PFSK-1 (cell line): ENCODE measurements at regions not wholly inside any gene's neighbourhood (a gene's known extent, or its start where the extent isn't known, plus 50 kb on each side); places are given as distances from the start of the nearest gene placed in this dataset.

Experiments used
- FOXP2 ChIP-seq: optimal IDR thresholded peaks from 2 replicates; pipeline ENCODE3; 2011; ENCODE audit warnings: borderline replicate concordance, control low read depth, inconsistent platforms; ENCODE audit not compliant: insufficient read depth; ENCODE audit errors: extremely low read length, extremely low read depth
- POLR2AphosphoS5 ChIP-seq: IDR thresholded peaks from 2 replicates; pipeline ENCODE4 v1.6.1; 2012; ENCODE audit warnings: low read depth, mild to moderate bottlenecking, control low read depth, low read length, moderate library complexity
- SIN3A ChIP-seq: IDR thresholded peaks from 2 replicates; pipeline ENCODE4 v1.6.1; 2012; ENCODE audit warnings: mild to moderate bottlenecking, low read length, moderate library complexity, borderline replicate concordance; ENCODE audit not compliant: insufficient read depth
- TAF1 ChIP-seq: IDR thresholded peaks from 2 replicates; pipeline ENCODE4 v1.6.1; 2012; ENCODE audit warnings: low read length, control low read depth, borderline replicate concordance; ENCODE audit not compliant: insufficient read depth
- TF ChIP-seq, protein P1 (sequence below), 2 experiments: IDR thresholded peaks; 2 replicates each; pipeline versions ENCODE4 v1.6.1 to v1.8.0; 2011 to 2012; ENCODE audit warnings: low read depth in 2 of 2, low read length in 2 of 2, control low read depth in 1 of 2, inconsistent platforms in 1 of 2, mild to moderate bottlenecking in 1 of 2, moderate library complexity in 1 of 2; ENCODE audit not compliant: insufficient read depth in 1 of 2

DNA sequence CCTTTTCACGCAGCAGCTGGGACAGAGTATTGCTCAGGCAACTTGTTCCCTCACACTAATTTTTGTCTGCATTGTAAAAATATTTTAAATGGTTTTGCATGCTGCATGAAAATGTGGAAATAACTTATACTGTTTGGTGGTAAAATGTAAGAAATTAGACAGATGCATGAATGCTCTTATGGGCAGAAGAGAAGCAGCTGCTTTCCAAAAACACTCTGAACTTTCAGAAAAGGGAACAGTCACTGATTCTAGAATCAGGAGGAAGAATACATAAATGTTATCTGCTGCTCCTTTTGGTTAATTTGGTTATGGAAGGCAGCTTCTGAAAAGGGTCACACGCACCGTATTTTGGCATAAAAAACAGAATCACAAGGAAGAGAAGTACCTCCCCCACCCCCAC is 87.0 kb upstream of the RUNX1 start:
- TF ChIP-seq, protein P1, sequence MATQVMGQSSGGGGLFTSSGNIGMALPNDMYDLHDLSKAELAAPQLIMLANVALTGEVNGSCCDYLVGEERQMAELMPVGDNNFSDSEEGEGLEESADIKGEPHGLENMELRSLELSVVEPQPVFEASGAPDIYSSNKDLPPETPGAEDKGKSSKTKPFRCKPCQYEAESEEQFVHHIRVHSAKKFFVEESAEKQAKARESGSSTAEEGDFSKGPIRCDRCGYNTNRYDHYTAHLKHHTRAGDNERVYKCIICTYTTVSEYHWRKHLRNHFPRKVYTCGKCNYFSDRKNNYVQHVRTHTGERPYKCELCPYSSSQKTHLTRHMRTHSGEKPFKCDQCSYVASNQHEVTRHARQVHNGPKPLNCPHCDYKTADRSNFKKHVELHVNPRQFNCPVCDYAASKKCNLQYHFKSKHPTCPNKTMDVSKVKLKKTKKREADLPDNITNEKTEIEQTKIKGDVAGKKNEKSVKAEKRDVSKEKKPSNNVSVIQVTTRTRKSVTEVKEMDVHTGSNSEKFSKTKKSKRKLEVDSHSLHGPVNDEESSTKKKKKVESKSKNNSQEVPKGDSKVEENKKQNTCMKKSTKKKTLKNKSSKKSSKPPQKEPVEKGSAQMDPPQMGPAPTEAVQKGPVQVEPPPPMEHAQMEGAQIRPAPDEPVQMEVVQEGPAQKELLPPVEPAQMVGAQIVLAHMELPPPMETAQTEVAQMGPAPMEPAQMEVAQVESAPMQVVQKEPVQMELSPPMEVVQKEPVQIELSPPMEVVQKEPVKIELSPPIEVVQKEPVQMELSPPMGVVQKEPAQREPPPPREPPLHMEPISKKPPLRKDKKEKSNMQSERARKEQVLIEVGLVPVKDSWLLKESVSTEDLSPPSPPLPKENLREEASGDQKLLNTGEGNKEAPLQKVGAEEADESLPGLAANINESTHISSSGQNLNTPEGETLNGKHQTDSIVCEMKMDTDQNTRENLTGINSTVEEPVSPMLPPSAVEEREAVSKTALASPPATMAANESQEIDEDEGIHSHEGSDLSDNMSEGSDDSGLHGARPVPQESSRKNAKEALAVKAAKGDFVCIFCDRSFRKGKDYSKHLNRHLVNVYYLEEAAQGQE (IDR thresholded peaks at IDR 0.05; ENCODE audit: insufficient read depth in 1 of 2, low read depth in 2 of 2, low read length in 2 of 2) = no peak
- TF ChIP-seq POLR2AphosphoS5 = no peak
- TF ChIP-seq SIN3A = no peak
- TF ChIP-seq FOXP2 = no peak
- no peak for TF ChIP-seq TAF1

DNA sequence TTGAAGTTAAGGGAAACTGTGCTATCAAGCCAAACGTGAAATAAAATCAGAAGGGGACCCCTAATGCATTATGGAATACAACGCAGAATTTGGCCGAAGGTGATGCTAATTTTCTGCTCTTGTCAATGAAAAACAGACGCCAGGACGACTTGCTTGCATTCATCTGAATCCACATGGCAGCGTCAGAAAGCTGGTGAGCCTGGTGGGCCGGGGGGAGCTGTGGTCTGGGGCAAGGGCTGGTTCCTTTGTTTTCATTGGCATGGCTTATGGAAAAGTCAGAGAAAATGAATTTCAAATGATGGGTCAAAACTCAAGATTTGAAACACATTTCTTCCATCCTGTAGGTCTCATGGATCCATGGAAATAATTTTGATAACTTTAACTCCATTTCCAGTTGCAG is 86.4 kb upstream of the RUNX1 start:
- no peak for TF ChIP-seq TAF1
- TF ChIP-seq POLR2AphosphoS5 = no peak
- TF ChIP-seq FOXP2 = no peak
- TF ChIP-seq, protein P1 (IDR thresholded peaks at IDR 0.05; ENCODE audit: insufficient read depth in 1 of 2, low read depth in 2 of 2, low read length in 2 of 2) = no peak
- TF ChIP-seq SIN3A = no peak

DNA sequence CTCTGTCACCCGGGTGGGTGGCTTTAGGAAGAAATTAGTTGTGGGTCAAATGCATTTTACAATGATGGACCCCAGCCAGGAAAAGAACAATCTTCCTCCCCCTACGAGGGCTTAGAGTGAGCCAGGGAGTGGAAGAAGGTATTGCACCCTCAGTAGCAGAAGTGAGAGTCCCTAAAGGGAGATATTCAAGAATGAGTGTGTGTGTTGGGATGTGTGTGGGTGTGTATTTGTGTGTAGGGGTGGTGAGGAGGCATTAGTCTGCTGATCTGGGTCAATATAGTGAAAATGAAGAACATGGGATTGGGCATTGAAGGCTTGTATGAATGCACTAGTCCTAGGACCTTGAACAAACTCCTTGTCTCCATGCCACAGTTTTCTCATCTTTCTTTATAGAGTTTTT is 85.2 kb upstream of the RUNX1 start:
- TF ChIP-seq FOXP2 = no peak
- TF ChIP-seq TAF1 = no peak
- TF ChIP-seq, protein P1 (IDR thresholded peaks at IDR 0.05; ENCODE audit: insufficient read depth in 1 of 2, low read depth in 2 of 2, low read length in 2 of 2) = no peak
- no peak for TF ChIP-seq SIN3A
- no peak for TF ChIP-seq POLR2AphosphoS5

DNA sequence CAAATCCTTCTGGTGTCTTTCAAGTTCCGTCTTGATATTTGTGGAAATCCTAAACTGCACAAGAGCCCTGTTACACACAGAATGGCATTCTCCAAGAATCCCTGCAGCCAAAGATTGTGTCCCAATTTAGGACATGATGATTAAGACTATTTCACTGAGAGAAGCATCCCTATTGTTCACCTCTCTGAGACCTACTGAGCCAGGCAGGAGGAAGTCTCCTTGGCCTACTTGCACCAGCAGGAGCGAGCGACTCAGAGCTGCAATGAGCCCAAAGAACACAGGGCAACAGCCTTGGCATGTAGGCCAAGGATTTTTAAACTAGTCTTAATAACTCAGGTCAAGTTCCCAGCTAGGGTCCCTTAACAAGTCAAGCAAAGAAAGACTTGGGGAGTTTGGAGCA is 79.4 kb upstream of the RUNX1 start:
- no peak for TF ChIP-seq SIN3A
- no peak for TF ChIP-seq TAF1
- no peak for TF ChIP-seq POLR2AphosphoS5
- TF ChIP-seq, protein P1 (IDR thresholded peaks at IDR 0.05; ENCODE audit: insufficient read depth in 1 of 2, low read depth in 2 of 2, low read length in 2 of 2) = no peak
- TF ChIP-seq FOXP2 = no peak

GRCh38 chr21:35127851-35128250 is 78.7 kb upstream of the RUNX1 start:
- TF ChIP-seq TAF1 (no peak), POLR2AphosphoS5 (no peak), FOXP2 (no peak), SIN3A (no peak)
- TF ChIP-seq, protein P1 (IDR thresholded peaks at IDR 0.05; ENCODE audit: insufficient read depth in 1 of 2, low read depth in 2 of 2, low read length in 2 of 2) = no peak
